ENCODE measurements at regions not wholly inside any gene's neighbourhood (a gene's known extent, or its start where the extent isn't known, plus 50 kb on each side); places are given as distances from the start of the nearest gene placed in this dataset.
"Not testable (repeated sequence)": the region's sequence is repeated elsewhere in the genome, so short reads cannot be mapped to it uniquely, and the experiment has no call there.

DNA sequence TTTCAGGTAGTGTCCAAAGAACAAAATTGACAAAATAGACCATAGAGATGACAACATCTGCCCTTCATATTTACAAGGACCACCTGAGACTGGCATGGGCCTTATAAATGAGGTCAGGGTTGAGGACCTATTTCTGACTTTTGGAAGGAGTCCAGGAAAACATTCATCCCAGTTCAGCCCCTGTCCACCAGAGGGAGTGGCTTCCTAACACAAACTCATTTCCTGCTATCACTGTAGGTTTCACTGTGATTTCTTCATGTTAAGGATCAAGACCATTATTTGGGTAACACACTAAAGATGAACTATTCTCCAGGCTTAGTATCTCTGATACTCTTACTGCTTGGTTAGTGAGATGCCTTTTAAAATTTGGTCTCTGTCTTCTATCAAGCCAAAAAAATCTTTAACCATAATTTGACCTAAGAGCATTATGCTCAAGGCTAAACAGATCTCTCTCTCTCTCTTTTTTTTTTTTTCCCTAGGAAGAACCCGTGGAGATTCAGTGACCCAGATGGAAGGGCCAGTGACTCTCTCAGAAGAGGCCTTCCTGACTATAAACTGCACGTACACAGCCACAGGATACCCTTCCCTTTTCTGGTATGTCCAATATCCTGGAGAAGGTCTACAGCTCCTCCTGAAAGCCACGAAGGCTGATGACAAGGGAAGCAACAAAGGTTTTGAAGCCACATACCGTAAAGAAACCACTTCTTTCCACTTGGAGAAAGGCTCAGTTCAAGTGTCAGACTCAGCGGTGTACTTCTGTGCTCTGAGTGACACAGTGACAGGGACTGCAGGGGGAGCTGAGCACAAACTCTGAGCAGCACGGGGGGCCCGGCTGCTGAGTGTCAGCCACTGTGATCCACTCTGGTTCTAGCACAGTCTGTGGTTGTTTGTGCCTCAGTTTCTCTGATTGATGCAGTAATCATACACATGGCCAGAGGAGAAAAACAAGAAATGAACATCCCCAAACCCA, 267.6 kb upstream of the OR4E1 start:
- DNase-seq, result no peak

GRCh38 chr14:21939836-21940235, 266.2 kb upstream of the OR4E1 start:
- DNase-seq, result no peak

GRCh38 chr14:21937996-21938395, 264.4 kb upstream of the OR4E1 start:
- DNase-seq, result no peak

GRCh38 chr14:21933681-21934080, 260.1 kb upstream of the OR4E1 start:
- no peak for DNase-seq

DNA sequence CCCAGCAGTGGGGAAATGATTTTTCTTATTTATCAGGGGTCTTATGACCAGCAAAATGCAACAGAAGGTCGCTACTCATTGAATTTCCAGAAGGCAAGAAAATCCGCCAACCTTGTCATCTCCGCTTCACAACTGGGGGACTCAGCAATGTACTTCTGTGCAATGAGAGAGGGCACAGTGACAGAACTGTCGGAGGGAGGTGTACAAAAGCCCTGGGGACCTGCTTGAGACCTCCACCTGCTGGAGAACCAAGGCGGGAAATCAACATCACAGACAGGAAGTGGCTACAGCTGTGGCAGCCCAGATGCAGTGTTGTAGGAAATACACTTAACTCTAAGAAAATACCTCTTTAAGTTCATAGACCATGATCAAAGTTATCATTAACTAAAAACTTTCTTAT, 250.9 kb upstream of the OR4E1 start:
- no peak for DNase-seq

DNA sequence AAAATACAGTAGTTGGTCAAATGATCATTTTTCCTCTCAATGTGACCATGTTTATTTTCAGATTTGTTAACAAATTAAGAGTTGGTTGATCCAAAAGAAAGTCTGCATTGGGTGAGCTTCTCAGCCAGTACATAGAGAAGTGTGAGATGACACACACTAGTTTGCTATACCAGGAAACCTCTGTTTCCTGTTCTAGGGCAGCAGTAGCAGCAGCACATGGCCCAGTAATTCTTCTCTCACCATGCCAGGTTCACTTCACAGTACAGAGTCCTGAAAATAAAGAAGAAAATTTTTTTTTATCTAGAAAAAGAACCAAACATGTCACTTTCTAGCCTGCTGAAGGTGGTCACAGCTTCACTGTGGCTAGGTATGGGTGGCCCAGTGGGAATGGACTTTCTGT, 250.2 kb upstream of the OR4E1 start:
- no peak for DNase-seq

DNA sequence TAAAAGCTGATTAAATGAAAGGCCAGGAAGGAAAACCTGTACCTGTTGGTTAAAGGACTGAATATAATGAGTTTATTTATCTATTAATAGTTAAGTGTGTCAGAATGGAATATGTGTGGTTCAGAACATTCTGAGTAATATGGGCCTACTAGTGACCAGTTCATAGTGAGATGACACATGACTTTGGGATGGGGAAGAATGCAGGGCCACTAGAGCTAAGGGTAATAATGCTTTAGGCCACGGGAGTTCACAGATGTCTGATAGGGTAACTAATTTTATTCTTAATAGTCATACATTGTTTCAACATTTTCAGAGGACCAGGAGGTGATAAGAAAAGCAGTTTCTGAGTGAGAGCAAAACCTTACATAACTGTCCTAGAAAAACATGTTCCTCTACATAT, 247.8 kb upstream of the OR4E1 start:
- no peak for DNase-seq

- peak; percentile 35 for DNase-seq
Observed at GRCh38 chr14:21917699-21918436, 244.2 kb upstream of the OR4E1 start.

DNA sequence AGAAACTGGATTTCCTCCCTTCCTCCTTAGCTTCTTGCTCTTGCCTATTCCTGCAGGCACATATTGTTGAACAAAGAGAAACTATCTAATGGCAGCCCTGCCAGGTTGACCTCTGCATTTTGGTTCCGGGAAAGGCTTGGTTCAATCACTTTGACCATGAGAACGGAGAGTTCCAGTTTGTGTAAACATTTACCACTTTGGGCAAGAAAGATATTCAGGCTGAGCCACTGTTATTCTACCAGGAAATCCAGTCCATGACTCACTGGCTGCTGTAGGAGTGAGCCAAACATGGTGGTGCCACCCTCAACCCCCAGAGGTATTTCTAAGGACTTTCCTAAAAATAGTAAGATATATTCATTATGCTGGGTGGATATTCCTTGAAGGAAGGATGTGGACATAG, 242.2 kb upstream of the OR4E1 start:
- peak; percentile 21 for DNase-seq

DNA sequence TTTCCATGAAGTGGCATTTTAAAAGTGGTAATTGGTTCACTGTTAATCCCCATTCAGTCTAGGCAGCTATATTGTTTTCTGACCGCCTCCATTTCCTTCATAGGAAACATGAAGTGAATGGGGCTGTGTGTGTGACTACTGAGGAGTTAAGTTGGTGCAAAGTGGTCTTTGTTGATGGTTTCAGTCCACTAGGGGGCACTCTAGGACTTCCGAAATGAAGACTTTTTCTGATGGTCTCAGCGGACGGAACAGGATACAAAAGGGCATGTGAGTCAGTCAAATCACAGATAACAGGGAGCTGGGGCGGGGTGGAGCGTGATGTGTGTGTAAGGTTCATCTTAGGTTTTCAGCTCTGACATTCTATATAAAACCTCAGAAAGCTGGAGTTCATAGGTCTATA, 240.1 kb upstream of the OR4E1 start:
- DNase-seq, result peak; percentile 79

DNA sequence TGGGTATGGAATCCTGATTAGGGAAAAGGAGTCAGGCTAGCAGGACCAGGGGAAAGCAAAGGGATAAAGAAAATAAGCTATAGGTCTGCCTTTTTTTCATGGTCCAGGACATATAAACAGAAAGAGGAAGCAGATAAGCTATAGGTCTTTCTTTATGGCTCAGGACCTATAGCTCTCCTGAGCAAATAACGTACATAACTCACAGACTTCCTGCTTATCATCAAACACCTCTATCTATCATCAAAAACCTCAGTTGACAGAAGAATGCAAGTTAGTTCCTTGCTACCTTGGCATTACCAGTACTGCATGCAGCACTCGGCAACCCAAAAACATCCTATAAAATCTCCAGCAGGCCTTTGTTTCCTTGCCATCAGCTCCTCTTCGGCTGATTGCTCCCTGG, 238.7 kb upstream of the OR4E1 start:
- DNase-seq, result no peak

GRCh38 chr14:21911877-21912276, 238.3 kb upstream of the OR4E1 start:
- no peak for DNase-seq

- no peak for DNase-seq
Observed at GRCh38 chr14:21910260-21910659, 236.6 kb upstream of the OR4E1 start.

DNA sequence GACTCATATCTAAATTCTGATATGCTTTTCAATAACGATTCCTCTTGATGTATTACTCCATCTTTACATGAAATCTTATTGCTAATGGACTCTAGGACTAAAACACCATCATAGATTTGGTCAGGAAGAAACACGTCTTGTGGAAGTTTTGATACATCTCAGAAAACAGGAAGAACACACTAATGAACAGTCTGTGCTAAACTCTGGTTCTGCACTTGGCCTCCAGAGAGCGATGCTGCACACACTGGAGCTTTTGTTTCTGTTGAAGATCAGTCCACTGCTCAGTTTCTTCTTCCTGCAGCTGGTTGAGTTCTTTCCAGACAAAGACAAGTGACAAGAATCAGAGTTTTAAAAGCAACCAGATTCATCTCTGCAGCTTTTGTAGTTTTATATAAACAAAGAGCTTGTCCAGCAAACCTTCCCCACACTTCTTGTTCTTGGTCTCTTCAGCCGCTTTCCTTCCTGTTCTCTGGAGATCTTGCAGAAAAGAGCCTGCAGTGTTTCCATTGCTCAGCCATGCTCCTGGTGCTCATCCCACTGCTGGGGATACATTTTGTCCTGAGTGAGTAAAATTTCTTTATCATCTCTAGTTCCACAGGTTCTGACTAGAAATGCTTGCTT, 229.1 kb upstream of the OR4E1 start:
- DNase-seq, result no peak

GRCh38 chr14:21894898-21895194, 221.2 kb upstream of the OR4E1 start:
- not testable (repeated sequence) for DNase-seq

DNA sequence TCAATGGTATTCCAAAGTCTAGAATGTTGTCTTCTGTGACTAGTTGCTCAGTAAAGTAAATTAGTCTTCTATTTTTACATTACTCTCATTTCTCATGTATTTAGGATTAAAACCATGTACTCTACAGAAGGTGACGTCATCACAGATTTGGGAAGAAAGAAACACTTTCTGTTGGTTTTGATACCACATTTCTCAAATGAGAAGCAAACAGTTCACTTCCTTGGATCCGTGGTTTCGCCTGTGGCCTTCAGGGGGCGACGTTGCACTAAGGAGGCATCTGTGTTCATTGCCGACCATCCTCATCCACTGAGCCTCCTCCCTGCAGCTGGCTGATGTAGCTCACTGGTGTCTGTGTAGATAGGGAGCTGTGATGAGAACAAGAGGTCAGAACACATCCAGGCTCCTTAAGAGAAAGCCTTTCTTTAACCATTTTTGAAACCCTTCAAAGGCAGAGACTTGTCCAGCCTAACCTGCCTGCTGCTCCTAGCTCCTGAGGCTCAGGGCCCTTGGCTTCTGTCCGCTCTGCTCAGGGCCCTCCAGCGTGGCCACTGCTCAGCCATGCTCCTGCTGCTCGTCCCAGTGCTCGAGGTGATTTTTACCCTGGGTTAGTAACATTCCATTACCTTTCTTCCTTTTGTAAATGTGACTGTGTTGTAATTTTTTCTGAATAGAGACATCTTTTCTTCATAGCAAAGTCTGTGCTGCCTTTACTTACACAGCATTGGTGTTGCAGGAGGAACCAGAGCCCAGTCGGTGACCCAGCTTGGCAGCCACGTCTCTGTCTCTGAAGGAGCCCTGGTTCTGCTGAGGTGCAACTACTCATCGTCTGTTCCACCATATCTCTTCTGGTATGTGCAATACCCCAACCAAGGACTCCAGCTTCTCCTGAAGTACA, 220.6 kb upstream of the OR4E1 start:
- no peak for DNase-seq

DNA sequence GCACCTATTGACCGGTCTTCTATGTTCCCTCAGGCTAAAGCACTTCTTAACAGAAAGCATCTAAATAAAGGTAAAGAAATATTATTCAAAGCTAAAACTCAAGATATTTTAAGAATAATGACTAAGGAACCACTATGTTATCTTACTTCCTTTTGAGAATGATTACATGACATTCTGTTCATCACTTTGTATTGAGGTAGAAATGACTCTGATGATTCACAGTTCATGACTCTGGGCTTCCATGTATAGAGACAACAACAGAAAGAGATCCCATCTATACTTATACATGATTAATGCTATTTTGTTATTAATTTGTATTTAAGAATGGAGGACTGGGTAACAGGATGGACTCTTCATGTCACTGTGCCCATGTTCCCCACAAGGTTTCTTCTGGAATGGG, 218.3 kb upstream of the OR4E1 start:
- DNase-seq, result no peak

DNA sequence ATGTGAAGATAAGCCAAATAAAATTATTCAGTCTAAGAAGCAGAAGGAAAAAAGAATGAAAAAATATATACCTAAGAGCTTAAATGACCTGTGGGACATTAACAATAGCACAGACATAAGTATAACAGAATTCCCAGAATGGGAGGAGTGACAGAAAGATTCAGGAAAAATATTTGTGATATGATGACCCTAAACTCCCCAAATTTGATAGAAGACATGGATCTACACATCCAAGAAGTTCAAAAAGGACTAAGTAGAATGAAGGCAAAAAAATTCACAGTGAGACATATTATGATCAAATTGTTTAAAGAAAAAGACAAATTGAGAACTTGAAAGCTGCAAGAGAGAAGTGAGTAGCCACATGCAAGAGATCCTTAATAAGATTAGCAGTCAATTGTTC, 211.4 kb upstream of the OR4E1 start:
- no peak for DNase-seq

DNA sequence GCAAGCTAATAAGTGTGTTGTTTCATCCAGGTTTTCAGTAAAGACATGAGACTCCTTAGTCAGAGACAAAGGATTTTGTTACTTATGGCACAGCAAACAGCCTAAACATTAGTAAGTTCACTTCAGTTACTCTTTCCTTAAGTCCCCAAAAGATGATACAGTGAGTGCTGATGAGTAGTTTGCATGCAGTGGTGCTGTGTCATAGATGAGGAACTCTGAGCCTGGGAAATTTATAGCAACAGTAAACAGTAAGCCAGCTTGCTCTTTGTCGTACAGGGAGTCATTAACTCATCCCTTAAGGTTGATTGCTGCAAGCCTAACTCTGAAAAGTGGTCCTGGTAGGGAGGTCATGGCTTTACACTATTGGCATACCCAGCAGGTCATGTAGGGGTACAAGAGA, 208.6 kb upstream of the OR4E1 start:
- DNase-seq, result no peak

DNA sequence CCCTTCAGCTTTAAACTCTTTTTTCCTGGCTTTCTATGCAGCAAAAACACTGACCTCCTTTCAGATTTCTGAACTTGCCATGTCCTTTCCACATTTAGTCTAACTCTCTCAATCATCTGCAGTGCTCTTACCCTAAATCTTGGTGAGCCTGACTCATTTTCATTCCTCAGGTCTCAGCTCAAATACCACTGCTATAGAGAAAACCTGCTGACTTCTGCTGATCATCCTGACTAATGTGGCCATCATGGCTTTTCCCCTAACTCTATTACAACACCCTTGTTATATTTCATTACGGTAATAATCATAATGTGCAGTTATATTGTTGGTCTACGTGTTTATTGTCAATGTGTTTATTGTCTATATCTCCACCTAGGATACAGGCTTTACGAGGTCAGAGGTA, 207.3 kb upstream of the OR4E1 start:
- DNase-seq, result no peak

DNA sequence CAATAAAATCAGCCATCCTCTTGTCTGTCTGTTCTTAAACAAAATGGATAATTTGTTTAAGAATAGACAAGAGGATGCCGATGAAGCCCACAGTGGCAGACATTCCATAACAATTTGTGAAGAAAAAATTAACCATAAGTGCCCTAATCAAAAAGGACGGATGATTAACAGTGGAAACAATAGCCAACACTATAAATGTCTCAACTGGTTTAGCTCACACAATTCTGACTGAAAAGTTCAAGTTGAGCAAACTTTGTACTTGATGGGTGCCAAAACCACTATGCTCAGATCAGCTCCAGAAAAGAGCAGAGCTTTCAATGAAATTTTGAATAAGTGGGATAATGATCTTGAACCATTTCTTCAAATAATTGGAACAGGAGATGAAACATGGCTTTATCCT, 202.2 kb upstream of the OR4E1 start:
- no peak for DNase-seq

GRCh38 chr14:21874946-21875345, 201.3 kb upstream of the OR4E1 start:
- DNase-seq, result no peak

- no peak for DNase-seq
Observed at GRCh38 chr14:21874167-21874566, 200.5 kb upstream of the OR4E1 start.

All from NCI-H226 (cell line).